Renal cortical epithelial cell (primary cell): ENCODE measurements at regions not wholly inside any gene's neighbourhood (a gene's known extent, or its start where the extent isn't known, plus 50 kb on each side); places are given as distances from the start of the nearest gene placed in this dataset.

ENCODE experiments used
- DNase-seq: peaks from one replicate; pipeline ENCODE4 v3.0.0-alpha.2; 2011; ENCODE audit warnings: low read depth

DNA sequence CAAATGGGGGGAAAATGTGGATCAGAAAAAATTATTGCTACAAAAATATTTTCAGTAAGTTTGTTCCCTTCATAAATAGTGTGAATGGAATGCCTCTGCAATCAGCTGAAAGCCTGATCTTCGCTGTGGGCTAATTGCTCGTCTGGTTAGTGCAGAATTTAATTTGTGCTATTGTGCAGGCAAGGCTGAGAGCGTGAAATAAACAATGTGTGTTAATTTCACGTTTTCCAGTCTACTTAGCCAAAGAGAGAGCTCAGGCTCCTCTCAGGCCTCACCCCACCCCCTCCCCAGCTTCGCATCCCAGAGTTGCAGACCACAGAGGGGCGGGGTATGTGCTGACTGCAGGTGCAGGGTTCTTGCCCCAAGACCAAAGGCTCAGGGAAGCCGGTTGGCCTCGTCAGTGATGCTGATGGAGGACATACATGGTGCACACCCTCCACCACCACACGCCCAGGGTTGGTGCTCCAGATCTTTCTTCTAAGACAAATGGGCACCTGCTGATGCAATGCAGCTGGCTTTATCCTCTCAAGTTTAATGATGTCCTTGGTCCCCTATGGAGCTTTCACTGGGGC lies 302.6 kb upstream of the SLC14A2 start:
- no peak for DNase-seq

- no peak for DNase-seq
Measured at GRCh38 chr18:45316127-45316526, 299.1 kb upstream of the SLC14A2 start.

DNA sequence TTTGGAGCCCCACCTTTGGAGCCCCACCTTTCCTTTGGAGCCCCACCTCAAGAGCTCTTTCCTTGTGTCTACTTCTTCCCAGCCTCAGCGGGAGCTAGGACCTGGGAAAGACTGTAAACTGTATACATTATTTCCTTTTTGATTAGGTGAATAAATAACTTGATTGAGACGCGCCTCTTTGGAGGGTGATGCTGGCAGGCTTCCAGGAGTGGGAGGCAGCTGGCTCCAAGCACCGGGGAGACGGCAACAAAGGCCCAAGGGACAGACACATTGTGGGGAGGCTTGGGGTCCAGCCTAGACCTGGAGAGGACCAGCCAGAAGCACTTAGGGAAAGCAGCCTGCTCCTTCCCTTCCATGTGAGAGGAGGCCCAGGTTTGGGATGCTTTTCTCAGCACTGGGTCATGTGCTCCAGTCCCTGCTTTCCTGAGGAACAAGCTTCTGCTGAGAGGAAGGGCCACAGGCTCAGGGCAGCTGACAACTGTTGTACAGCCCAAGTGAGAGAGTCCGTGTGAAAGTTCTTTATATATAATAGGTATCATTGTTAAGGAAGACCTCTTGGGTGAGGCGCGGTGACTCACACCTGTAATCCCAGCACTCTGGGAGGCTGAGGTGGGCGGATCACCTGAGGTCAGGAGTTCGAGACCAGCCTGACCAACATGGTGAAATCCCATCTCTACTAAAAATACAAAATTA lies 297.2 kb upstream of the SLC14A2 start:
- no peak for DNase-seq

GRCh38 chr18:45320724-45321123 lies 294.6 kb upstream of the SLC14A2 start:
- peak; percentile 78 for DNase-seq

DNA sequence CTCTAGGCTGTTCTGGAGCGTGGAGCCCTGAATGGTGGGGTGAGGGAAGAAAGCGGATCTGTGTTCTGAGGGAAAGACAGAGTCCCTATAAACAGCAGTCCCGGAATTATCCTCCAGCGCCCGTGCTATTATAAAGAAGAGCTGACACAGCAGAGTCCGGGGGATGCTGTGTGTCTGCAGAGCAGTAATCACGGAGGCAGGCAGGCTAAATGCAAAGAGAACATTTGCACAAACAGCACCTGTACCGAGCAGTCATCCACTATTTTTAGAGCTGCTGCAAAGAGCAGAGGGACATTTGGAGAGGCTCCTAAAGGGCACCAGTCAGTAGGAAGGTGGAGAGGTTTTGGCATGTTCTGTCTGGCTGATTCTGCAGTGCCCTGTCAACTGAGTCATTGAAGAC lies 293.8 kb upstream of the SLC14A2 start:
- no peak for DNase-seq

- no peak for DNase-seq
Measured at GRCh38 chr18:45322343-45322742, 292.9 kb upstream of the SLC14A2 start.

- no peak for DNase-seq
Measured at GRCh38 chr18:45324101-45324494, 291.2 kb upstream of the SLC14A2 start.

GRCh38 chr18:45324495-45325113 lies 290.7 kb upstream of the SLC14A2 start:
- peak; percentile 94 for DNase-seq

DNA sequence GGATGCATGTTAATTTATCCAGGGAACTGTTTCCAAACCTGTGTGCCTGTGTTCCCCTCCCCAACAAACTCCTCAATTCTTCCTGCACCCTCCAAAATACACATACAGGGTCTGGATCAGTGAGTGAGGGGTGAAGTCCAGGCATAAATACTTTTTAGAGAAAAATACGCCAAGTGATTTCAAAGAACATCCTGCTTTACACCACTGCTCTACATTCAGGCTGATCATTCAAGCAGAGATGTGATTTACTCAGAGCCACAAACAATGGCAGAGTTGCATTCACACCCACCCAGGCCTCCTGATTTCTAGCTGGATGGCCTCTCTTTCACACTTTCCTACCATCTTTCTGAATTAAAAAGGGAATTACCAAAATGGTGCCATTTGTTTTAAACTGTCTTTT lies 289.5 kb upstream of the SLC14A2 start:
- DNase-seq, result peak; percentile 81

DNA sequence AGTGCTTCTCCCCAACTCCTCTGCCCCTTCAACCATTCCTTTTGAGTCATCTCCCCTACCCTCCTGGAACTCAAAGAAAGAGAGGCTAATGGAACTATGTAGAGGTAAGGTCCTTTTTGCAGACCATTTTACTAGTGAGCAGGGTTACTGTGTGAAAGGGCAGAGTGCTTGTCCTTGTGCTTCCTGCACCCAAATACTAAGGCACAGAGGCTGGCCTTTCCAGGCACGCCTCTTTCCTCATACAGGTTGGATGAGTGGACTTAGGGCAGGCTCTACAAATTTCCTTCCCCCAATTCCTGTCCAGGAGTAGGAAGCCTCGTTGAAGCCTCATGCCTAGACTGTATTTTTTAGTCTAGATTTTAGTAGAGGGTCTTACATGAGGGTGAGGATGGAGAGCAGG lies 288.8 kb upstream of the SLC14A2 start:
- DNase-seq, result no peak

DNA sequence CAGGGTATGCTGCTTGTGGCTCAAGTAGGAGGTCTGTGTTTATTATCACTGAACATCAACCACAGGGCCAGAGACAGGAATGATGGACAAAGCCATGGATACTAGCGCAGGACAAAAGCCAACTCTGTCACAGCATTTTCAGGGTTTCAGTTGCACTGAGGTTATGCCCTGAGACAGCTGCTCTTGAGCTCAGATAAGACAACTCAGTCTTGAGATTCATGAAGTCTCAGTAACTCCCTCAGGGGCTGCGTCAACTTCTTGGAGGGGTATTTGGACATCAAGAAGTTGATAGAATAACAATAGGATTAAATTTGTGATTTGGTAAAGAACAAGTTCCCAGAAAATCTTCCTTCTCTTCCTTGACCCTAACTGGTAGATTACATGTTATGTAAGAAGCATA lies 287.0 kb upstream of the SLC14A2 start:
- DNase-seq, result no peak

DNA sequence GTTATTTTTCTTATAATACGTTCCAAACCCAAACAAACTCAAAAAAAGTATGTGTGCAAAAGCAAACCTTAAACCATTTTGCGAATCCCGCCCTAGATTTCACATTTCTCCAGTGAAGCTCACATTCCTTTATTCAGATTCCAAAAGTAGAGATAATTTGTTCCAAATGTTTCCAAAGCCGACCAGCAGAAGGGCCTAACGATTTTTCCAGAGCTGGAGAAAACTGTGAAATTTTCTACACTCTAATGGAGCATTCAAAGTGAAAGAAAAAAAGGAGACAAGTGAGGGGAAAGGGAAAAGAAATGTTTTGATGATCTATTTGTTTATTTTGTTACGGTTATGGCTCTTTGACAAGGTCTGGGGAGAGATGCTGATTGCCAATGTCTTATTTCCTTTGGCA lies 286.5 kb upstream of the SLC14A2 start:
- no peak for DNase-seq

GRCh38 chr18:45329316-45329715 lies 286.0 kb upstream of the SLC14A2 start:
- DNase-seq, result no peak

DNA sequence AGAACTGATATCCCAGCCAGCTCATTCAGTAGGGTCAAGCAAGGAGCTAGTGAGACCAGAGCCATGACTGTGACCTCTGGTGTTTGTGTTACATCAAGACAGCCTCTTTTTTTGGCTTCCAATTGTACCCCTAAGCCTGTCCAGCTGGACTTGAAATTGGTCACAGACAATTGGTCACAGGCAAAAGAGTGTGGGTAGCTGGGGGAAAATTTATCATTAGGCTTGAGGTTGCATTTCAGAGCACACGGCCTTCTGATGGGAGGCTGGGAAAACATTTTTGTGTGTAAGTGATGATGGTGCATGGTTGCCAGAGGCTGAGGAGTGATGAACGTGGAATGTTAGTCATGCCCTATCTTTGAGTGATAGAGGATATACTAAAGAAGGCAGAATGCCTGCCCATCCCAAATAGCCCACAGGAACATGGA lies 285.1 kb upstream of the SLC14A2 start:
- DNase-seq, result no peak

DNA sequence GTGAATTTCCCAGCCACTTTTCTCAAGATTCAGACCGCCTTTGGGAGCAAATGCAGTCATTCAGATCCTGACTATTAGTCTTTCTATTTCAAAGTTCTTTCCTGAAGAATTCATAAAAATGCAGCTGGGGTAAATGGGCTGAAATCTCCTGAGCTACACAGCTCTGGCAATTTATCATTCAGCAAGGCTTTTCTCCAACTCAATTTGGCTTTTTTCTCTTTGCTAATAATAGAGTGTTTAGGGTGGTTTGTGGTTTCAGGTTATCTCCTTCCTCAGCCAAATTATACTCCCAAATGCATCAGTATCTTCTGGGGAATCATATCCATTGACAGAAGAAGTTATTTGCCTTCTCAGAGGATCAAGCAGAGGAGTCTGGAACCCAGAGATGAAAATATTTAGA lies 282.4 kb upstream of the SLC14A2 start:
- no peak for DNase-seq

- DNase-seq, result no peak
Measured at GRCh38 chr18:45334191-45334590, 281.1 kb upstream of the SLC14A2 start.

- peak; percentile 73 for DNase-seq
Measured at GRCh38 chr18:45335282-45336043, 279.8 kb upstream of the SLC14A2 start.

DNA sequence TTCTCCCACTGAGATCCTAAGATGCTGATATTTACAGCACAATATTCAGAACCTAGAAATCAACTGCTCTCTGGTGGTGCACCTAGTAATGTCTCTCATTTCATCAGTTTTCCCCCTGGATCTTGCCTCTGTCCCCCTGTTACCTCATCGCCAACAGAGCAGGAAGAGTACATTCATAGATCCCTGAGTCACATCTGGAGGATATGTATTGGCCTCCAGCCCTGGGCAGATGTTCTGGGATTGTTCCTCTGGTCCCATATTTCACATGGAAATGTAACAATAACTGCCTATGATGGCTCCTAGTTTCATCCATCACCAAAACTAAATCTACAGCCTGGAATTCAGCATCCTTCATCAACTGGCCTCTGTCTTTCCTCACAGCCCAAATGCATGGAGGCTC lies 278.8 kb upstream of the SLC14A2 start:
- no peak for DNase-seq

DNA sequence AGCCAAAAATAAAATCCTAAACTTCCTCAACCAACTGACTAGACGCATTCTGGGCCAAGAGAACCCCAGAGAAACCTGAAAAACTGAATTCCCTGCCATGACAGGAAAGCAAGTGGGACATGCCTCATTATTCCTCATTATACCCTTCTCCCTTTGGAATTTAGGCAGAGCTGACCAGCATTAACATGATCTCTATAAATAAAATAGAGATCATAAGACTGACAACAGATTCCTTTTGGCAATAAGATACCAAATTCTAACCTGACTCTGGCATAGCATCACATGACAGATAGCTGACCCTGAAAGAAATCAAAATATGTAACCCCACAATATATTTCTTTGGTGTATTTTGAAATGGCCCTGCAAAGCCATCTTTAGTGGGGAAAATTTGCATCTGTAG lies 277.8 kb upstream of the SLC14A2 start:
- no peak for DNase-seq

- DNase-seq, result no peak
Measured at GRCh38 chr18:45339810-45340550, 275.3 kb upstream of the SLC14A2 start.

GRCh38 chr18:45340884-45341283 lies 274.4 kb upstream of the SLC14A2 start:
- no peak for DNase-seq

DNA sequence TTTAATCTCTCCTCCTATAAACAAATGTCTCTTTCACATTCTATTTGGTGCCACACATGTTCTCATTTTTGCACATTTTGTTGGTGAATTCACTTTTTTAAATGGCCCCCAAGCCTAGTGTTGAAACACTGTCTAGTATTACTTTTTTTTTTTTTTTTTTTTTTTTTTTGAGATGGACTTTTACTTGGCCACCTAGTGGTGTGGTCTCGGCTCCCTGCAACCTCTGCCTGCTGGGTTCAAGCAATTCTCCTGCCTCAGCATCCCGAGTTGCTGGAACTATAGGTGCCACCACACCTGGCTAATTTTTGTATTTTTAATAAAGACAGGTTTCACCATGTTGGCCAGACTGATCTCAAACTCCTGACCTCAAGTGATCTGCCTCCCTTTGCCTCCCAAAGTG lies 273.8 kb upstream of the SLC14A2 start:
- no peak for DNase-seq
